ENCODE measurements at regions not wholly inside any gene's neighbourhood (a gene's known extent, or its start where the extent isn't known, plus 50 kb on each side); places are given as distances from the start of the nearest gene placed in this dataset.

- DNase-seq = no peak
Measured at GRCh38 chr2:172333235-172333977, 94.0 kb upstream of the ITGA6 start.

- no peak for DNase-seq
Measured at GRCh38 chr2:172333978-172334330, 93.4 kb upstream of the ITGA6 start.

- no peak for DNase-seq
Measured at GRCh38 chr2:172334988-172335387, 92.4 kb upstream of the ITGA6 start.

- no peak for DNase-seq
Measured at GRCh38 chr2:172335736-172336135, 91.7 kb upstream of the ITGA6 start.

GRCh38 chr2:172336681-172337080 is 90.7 kb upstream of the ITGA6 start:
- DNase-seq = no peak

- DNase-seq = no peak
Measured at GRCh38 chr2:172339371-172340010, 87.9 kb upstream of the ITGA6 start.

GRCh38 chr2:172340394-172340793 is 87.0 kb upstream of the ITGA6 start:
- no peak for DNase-seq

- no peak for DNase-seq
Measured at GRCh38 chr2:172342078-172342477, 85.3 kb upstream of the ITGA6 start.

- DNase-seq = no peak
Measured at GRCh38 chr2:172342611-172343010, 84.8 kb upstream of the ITGA6 start.

- DNase-seq = no peak
Measured at GRCh38 chr2:172344159-172344558, 83.2 kb upstream of the ITGA6 start.

- no peak for DNase-seq
Measured at GRCh38 chr2:172345956-172346555, 81.3 kb upstream of the ITGA6 start.

- DNase-seq = no peak
Measured at GRCh38 chr2:172348555-172349288, 78.7 kb upstream of the ITGA6 start.

- no peak for DNase-seq
Measured at GRCh38 chr2:172350839-172351479, 76.4 kb upstream of the ITGA6 start.

GRCh38 chr2:172351586-172351985 is 75.8 kb upstream of the ITGA6 start:
- DNase-seq = no peak

GRCh38 chr2:172354347-172354746 is 73.0 kb upstream of the ITGA6 start:
- no peak for DNase-seq

GRCh38 chr2:172357442-172357841 is 69.9 kb upstream of the ITGA6 start:
- no peak for DNase-seq

GRCh38 chr2:172358691-172359556 is 68.5 kb upstream of the ITGA6 start:
- DNase-seq = no peak

- DNase-seq = no peak
Measured at GRCh38 chr2:172361360-172361759, 66.0 kb upstream of the ITGA6 start.

GRCh38 chr2:172361840-172362239 is 65.5 kb upstream of the ITGA6 start:
- no peak for DNase-seq

GRCh38 chr2:172364261-172364660 is 63.1 kb upstream of the ITGA6 start:
- no peak for DNase-seq

- no peak for DNase-seq
Measured at GRCh38 chr2:172366596-172367150, 60.7 kb upstream of the ITGA6 start.
